OCI-LY3 (cell line): ENCODE measurements at regions not wholly inside any gene's neighbourhood (a gene's known extent, or its start where the extent isn't known, plus 50 kb on each side); places are given as distances from the start of the nearest gene placed in this dataset.

Experiments
- H2AFZ ChIP-seq: fragments of 200-600, 300-600 bp; shearing (Covaris generic); 2 replicates; pipeline ENCODE4 v1.6.0; 2014; ENCODE audit warnings: antibody characterized with exemption, low read depth, low read length
- H3K27ac ChIP-seq: fragments of 200-600, 300-600 bp; sonication (generic); 2 replicates; pipeline ENCODE4 v1.5.1; 2014; ENCODE audit warnings: mild to moderate bottlenecking, low read length, moderate library complexity, mixed read lengths
- H3K27me3 ChIP-seq: fragments of 200-600, 300-600 bp; sonication (generic); 2 replicates; pipeline ENCODE4 v1.6.1; 2014; ENCODE audit warnings: low read depth, low read length, mixed read lengths
- H3K36me3 ChIP-seq: fragments of 200-600, 300-600 bp; sonication (generic); replicated peaks from 2 replicates; pipeline ENCODE3; 2014; ENCODE audit warnings: low read depth, low read length, mixed read lengths
- H3K4me1 ChIP-seq: fragments of 300-600, 200-600 bp; sonication (generic); 2 replicates; pipeline ENCODE4 v1.6.1; 2014; ENCODE audit warnings: low read length, mixed read lengths
- H3K4me2 ChIP-seq: fragments of 200-600, 300-600 bp; sonication (generic); 2 replicates; pipeline ENCODE4 v1.6.1; 2014; ENCODE audit warnings: low read length, mixed read lengths
- H3K4me3 ChIP-seq: fragments of 300-600, 200-600 bp; sonication (generic); 2 replicates; pipeline ENCODE4 v1.5.1; 2014; ENCODE audit warnings: antibody characterized with exemption, mild to moderate bottlenecking, low read length, moderate library complexity
- H3K79me2 ChIP-seq: fragments of 300-600, 200-600 bp; shearing (Covaris generic); 2 replicates; pipeline ENCODE4 v1.6.1; 2014; ENCODE audit warnings: mild to moderate bottlenecking, low read length, mixed read lengths
- H3K9ac ChIP-seq: fragments of 300-600, 200-600 bp; shearing (Covaris generic); 2 replicates; pipeline ENCODE4 v1.6.0; 2014; ENCODE audit warnings: mild to moderate bottlenecking, low read length, moderate library complexity
- H3K9me3 ChIP-seq: fragments of 200-600, 300-600 bp; shearing (Covaris generic); 2 replicates; pipeline ENCODE4 v1.6.1; 2014; ENCODE audit warnings: low read length, mixed read lengths; ENCODE audit not compliant: insufficient read depth
- H4K20me1 ChIP-seq: fragments of 200-600, 300-600 bp; sonication (generic); 2 replicates; pipeline ENCODE4 v1.6.1; 2016; ENCODE audit warnings: low read length, mixed read lengths; ENCODE audit not compliant: insufficient read depth
- CTCF ChIP-seq: fragments of 200-600, 300-600 bp; sonication (generic); IDR thresholded peaks from 2 replicates; pipeline ENCODE4 v1.5.1; 2014; ENCODE audit warnings: antibody characterized with exemption, low read length, low read depth
- EZH2phosphoT487 ChIP-seq: fragments of 200-600 bp; shearing (Covaris generic); IDR thresholded peaks from 2 replicates; pipeline ENCODE4 v1.6.1; 2018; ENCODE audit warnings: antibody characterized with exemption, mixed run types, low read depth

DNA sequence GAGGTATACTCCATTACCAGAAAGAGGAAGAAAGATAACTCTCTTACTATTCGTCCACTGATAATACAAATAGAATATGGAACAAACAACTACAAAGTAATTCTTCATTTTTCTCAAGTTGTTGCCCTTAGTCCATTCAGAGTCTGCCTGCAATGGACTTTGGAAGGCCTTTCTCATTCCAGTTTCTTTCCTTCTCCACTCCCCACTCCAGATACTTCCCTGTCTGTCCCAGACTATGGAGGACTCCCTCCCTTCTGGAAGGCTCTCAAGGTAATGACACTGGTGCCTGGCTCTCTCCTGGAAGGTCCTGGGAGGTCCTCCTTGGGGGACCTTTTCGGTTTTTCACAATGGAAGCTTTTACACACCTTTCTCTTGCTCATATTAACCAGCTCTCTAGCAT is 167.8 kb downstream of the SDHAF3 start:
- H3K4me2 ChIP-seq = no peak overlapping the region
- H3K36me3 ChIP-seq = no peaks in the 10 kb centered on the region
- no peaks in the 10 kb centered on the region for H3K9me3 ChIP-seq
- H3K4me1 ChIP-seq = no peaks in the 10 kb centered on the region
- no peaks in the 10 kb centered on the region for H4K20me1 ChIP-seq
- no peak overlapping the region for H3K9ac ChIP-seq
- no peak overlapping the region for H3K4me3 ChIP-seq
- no peak overlapping the region for H2AFZ ChIP-seq
- 0 out of 2 replicates have a peak, but pooled peaks cover 7% of the 10 kb centered on the region for H3K27me3 ChIP-seq
- no peak overlapping the region for H3K27ac ChIP-seq
- TF ChIP-seq EZH2phosphoT487 (no peak), CTCF (no peak)
- no peaks in the 10 kb centered on the region for H3K79me2 ChIP-seq

DNA sequence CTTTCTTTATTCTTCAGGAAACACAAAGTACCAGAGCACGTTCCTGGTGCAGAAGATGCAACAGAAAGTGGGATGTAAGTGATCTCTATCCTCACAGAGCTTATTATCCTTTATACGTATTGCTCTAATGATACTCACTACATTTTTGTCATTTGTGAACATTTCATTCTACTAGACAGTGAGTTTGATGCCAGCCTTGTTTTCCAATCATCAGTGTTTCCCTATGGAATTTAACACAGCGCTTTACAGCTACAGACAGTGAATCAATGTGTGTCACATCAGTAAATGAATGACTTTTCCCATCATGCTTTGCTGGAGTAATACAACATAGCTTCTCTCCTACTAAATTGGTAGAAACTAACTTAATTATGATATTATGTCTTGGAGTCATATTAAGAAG is 175.5 kb downstream of the SDHAF3 start:
- no peak overlapping the region for H3K27ac ChIP-seq
- H3K4me1 ChIP-seq = no peaks in the 10 kb centered on the region
- no peaks in the 10 kb centered on the region for H3K79me2 ChIP-seq
- TF ChIP-seq CTCF (no peak), EZH2phosphoT487 (no peak)
- no peaks in the 10 kb centered on the region for H3K9me3 ChIP-seq
- no peak overlapping the region for H2AFZ ChIP-seq
- 0 out of 2 replicates have a peak, but pooled peaks cover 3% of the 10 kb centered on the region for H3K27me3 ChIP-seq
- no peaks in the 10 kb centered on the region for H3K36me3 ChIP-seq
- H3K4me3 ChIP-seq = no peak overlapping the region
- no peaks in the 10 kb centered on the region for H4K20me1 ChIP-seq
- no peak overlapping the region for H3K4me2 ChIP-seq
- no peak overlapping the region for H3K9ac ChIP-seq

DNA sequence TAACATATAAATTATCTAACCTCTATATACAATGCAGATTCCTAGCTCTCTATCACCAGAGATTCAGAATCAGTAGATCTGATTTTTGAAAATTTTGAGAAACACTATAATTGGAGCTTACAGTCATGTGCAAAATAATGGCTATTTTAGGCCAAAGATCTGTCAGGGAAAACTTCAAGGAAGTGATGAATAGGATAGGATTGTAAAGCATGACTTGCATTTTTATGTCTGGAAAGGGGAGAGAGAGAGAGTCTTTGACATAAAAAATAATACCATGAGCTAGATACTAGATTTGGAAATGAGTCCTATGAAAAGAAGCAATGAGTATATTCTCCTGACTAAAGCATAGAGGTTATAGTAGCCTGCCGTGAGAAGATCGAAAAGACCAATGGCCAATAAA is 181.1 kb downstream of the SDHAF3 start:
- H3K79me2 ChIP-seq = no peaks in the 10 kb centered on the region
- no peaks in the 10 kb centered on the region for H4K20me1 ChIP-seq
- H3K4me1 ChIP-seq = no peaks in the 10 kb centered on the region
- no peak overlapping the region for H3K27ac ChIP-seq
- H3K4me3 ChIP-seq = no peak overlapping the region
- H3K4me2 ChIP-seq = no peak overlapping the region
- H3K9me3 ChIP-seq = no peaks in the 10 kb centered on the region
- TF ChIP-seq EZH2phosphoT487 = no peak
- TF ChIP-seq CTCF = no peak
- no peak overlapping the region for H2AFZ ChIP-seq
- H3K36me3 ChIP-seq = no peaks in the 10 kb centered on the region
- no peak overlapping the region for H3K9ac ChIP-seq
- H3K27me3 ChIP-seq = 0 out of 2 replicates have a peak, but pooled peaks cover 2% of the 10 kb centered on the region

DNA sequence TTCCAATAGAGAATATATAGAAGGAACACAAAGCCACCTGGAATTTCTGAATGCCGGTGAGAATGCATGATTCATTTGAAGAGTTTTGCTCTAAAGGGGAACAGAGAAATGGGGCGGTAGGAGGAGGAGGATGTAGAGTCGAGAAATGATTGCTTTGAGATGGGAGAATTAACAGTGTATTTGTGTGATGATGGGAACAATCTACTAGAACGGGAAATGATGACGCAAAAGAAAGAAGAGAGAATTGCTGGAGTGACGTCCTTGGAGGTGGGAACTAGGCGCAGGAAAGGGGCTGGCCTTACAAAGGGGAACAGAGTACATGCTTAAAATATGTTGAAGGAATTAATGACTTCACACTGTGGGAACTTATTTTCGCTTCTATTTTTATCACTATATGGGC is 188.1 kb downstream of the SDHAF3 start:
- H3K9ac ChIP-seq = no peak overlapping the region; the same call in 1 of the 2 replicates
- peaks cover 32% of the 10 kb centered on the region for H3K4me1 ChIP-seq
- no peaks in the 10 kb centered on the region for H4K20me1 ChIP-seq
- TF ChIP-seq CTCF (no peak), EZH2phosphoT487 (no peak)
- no peaks in the 10 kb centered on the region for H3K79me2 ChIP-seq
- H3K4me3 ChIP-seq = peak overlapping the region; percentile 49
- peak overlapping the region; percentile 69 for H3K4me2 ChIP-seq
- H2AFZ ChIP-seq = no peak overlapping the region
- no peaks in the 10 kb centered on the region for H3K9me3 ChIP-seq
- 0 out of 2 replicates have a peak, but pooled peaks cover 2% of the 10 kb centered on the region for H3K27me3 ChIP-seq
- H3K36me3 ChIP-seq = peaks cover 4% of the 10 kb centered on the region
- peak overlapping the region; percentile 30 for H3K27ac ChIP-seq
